CD4-positive, alpha-beta memory T cell (primary cell): ENCODE measurements at regions not wholly inside any gene's neighbourhood (a gene's known extent, or its start where the extent isn't known, plus 50 kb on each side); places are given as distances from the start of the nearest gene placed in this dataset.
A peak's percentile ranks its signal among the peaks of the same experiment; 100 is the strongest.

Source experiments
- CTCF ChIA-PET: fragments of 350-600 bp; sonication (Branson Sonifier 250); formaldehyde crosslinking; loops from one replicate; lab custom pipeline; 2021; ENCODE audit warnings: inconsistent platforms; ENCODE audit not compliant: partially characterized antibody; lab: Charles Lee
- POLR2A ChIA-PET: fragments of 350-600 bp; sonication (Branson Sonifier 250); formaldehyde crosslinking; loops from one replicate; lab custom pipeline; 2021; ENCODE audit not compliant: partially characterized antibody; lab: Charles Lee
- DNase-seq, 5 donors: peaks; one replicate each; pipeline versions ENCODE4 v3.0.0 to v3.0.0-alpha.2; 2020 to 2022; ENCODE audit warnings: mixed read lengths in 1 of 5
- H3K27ac ChIP-seq: one replicate; pipeline ENCODE4 v1.7.0; 2013; ENCODE audit warnings: low read depth, low read length
- H3K27me3 ChIP-seq: 2 replicates; pipeline ENCODE4 v1.7.0; 2013; ENCODE audit warnings: mild to moderate bottlenecking, low read length, moderate library complexity; ENCODE audit not compliant: insufficient read depth
- H3K36me3 ChIP-seq: 2 replicates; pipeline ENCODE4 v1.7.0; 2013; ENCODE audit warnings: mild to moderate bottlenecking, low read length, moderate library complexity; ENCODE audit not compliant: insufficient read depth
- H3K4me1 ChIP-seq: 2 replicates; pipeline ENCODE4 v1.7.0; 2013; ENCODE audit warnings: mild to moderate bottlenecking, low read length, moderate library complexity; ENCODE audit not compliant: insufficient read depth
- H3K4me3 ChIP-seq, 2 donors: one replicate each; pipeline ENCODE4 v1.7.0; 2013; ENCODE audit warnings: low read length in 2 of 2, mild to moderate bottlenecking in 1 of 2
- H3K9me3 ChIP-seq, 2 donors: one replicate each; pipeline ENCODE4 v1.7.0; 2013; ENCODE audit warnings: low read length in 2 of 2, control low read depth in 1 of 2; ENCODE audit not compliant: control insufficient read depth in 1 of 2
- H3K27ac Mint-ChIP-seq, 7 donors: one replicate each; pipeline ENCODE4 v1.8.0; 2020 to 2021; ENCODE audit warnings: mixed read lengths in 7 of 7, mild to moderate bottlenecking in 6 of 7, inconsistent platforms in 3 of 7, moderate library complexity in 3 of 7
- H3K27me3 Mint-ChIP-seq, 2 donors: one replicate each; pipeline ENCODE4 v1.8.0; 2020 to 2021; ENCODE audit warnings: mixed read lengths in 2 of 2
- H3K36me3 Mint-ChIP-seq, 2 donors: one replicate each; pipeline ENCODE4 v1.8.0; 2020 to 2021; ENCODE audit warnings: mixed read lengths in 2 of 2, inconsistent platforms in 1 of 2, mild to moderate bottlenecking in 1 of 2
- H3K4me1 Mint-ChIP-seq, 4 donors: one replicate each; pipeline ENCODE4 v1.8.0; 2020 to 2021; ENCODE audit warnings: mixed read lengths in 4 of 4, mild to moderate bottlenecking in 1 of 4
- H3K4me3 Mint-ChIP-seq, 8 donors: one replicate each; pipeline ENCODE4 v1.8.0; 2020 to 2021; ENCODE audit warnings: mixed read lengths in 8 of 8, mild to moderate bottlenecking in 7 of 8, moderate library complexity in 6 of 8, inconsistent platforms in 3 of 8
- H3K9me3 Mint-ChIP-seq, 8 donors: one replicate each; pipeline ENCODE4 v1.8.0; 2020 to 2021; ENCODE audit warnings: mixed read lengths in 8 of 8, mild to moderate bottlenecking in 5 of 8, inconsistent platforms in 3 of 8, moderate library complexity in 1 of 8
- intact Hi-C: fragments of 100-400 bp; cut with micrococcal nuclease; formaldehyde crosslinking; loops from one replicate; pipeline ENCODE4 v1.15.1; 2023

- intact Hi-C loops = no loop called here
- Mint-ChIP-seq H3K36me3 (no peaks in the 10 kb centered on the region), H3K9me3 (no peaks in the 10 kb centered on the region), H3K27ac (no peak overlapping the region), H3K4me1 (peaks cover 0 to 3% (median 1%) of the 10 kb centered on the region in 4 donors), H3K27me3 (peaks cover 0 to 19% of the 10 kb centered on the region in 2 donors), H3K4me3 (no peak overlapping the region)
- Histone ChIP-seq H3K4me1 (no peaks in the 10 kb centered on the region), H3K27ac (no peak overlapping the region), H3K9me3 (no peaks in the 10 kb centered on the region), H3K4me3 (no peak overlapping the region), H3K36me3 (no peaks in the 10 kb centered on the region), H3K27me3 (no peaks in the 10 kb centered on the region)
- ChIA-PET CTCF (interaction anchor here (0.9 to 1.5 kb wide), 3 partner anchors 9 to 23 kb away, joined by 3 read pairs; no protein-coding TSS in a partner anchor), POLR2A (no interaction called here)
- no peak for DNase-seq
These were observed 87.5 kb upstream of the RCN1 start for GRCh38 chr11:32003335-32003734.

DNA sequence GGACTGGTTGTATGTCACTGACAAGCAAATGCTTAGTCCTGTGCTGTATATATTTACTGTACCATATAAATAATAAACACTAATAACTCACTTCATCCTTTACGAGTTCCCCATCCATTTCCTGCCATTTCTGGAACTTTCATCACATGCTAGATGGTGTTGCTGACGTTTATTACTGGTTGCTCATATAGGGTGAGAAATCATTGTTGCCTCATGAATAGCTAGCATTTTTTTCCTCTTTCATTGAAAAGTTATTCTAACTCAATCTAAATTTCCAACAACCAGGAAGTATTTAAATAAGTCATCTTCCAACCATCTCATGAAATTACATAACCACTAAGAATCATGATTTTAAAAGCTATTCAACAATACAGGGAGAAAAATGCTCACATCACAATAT lies 88.6 kb upstream of the RCN1 start:
- Histone ChIP-seq H3K36me3 (no peaks in the 10 kb centered on the region), H3K4me3 (no peak overlapping the region), H3K9me3 (no peaks in the 10 kb centered on the region), H3K4me1 (no peaks in the 10 kb centered on the region), H3K27me3 (no peaks in the 10 kb centered on the region), H3K27ac (no peak overlapping the region)
- DNase-seq = no peak
- Mint-ChIP-seq H3K27ac (no peak overlapping the region), H3K36me3 (no peaks in the 10 kb centered on the region), H3K9me3 (no peaks in the 10 kb centered on the region), H3K4me1 (peaks cover 0 to 3% (median 1%) of the 10 kb centered on the region in 4 donors), H3K27me3 (peaks cover 0 to 16% of the 10 kb centered on the region in 2 donors), H3K4me3 (no peak overlapping the region)
- intact Hi-C loops = no loop called here
- ChIA-PET CTCF (interaction anchor here (1.5 kb wide), 1 partner anchor 173 kb away, joined by 3 read pairs; no protein-coding TSS in a partner anchor), POLR2A (no interaction called here)

- H3K36me3 Mint-ChIP-seq = no peaks in the 10 kb centered on the region
- DNase-seq = no peak
- ChIA-PET CTCF (no interaction called here), POLR2A (no interaction called here)
- H3K9me3 Mint-ChIP-seq = no peaks in the 10 kb centered on the region
- no peak overlapping the region for H3K27ac Mint-ChIP-seq
- H3K9me3 ChIP-seq = no peaks in the 10 kb centered on the region
- H3K27ac ChIP-seq = no peak overlapping the region
- H3K4me1 ChIP-seq = peaks cover 17% of the 10 kb centered on the region
- H3K4me3 Mint-ChIP-seq = no peak overlapping the region
- peaks cover 14 to 26% (median 18%) of the 10 kb centered on the region in 4 donors for H3K4me1 Mint-ChIP-seq
- H3K27me3 Mint-ChIP-seq = peaks cover 0 to 10% of the 10 kb centered on the region in 2 donors
- no peak overlapping the region for H3K4me3 ChIP-seq
- H3K36me3 ChIP-seq = no peaks in the 10 kb centered on the region
- intact Hi-C loops = no loop called here
- H3K27me3 ChIP-seq = no peaks in the 10 kb centered on the region
These were observed 92.9 kb upstream of the RCN1 start for GRCh38 chr11:31997955-31998354.

DNA sequence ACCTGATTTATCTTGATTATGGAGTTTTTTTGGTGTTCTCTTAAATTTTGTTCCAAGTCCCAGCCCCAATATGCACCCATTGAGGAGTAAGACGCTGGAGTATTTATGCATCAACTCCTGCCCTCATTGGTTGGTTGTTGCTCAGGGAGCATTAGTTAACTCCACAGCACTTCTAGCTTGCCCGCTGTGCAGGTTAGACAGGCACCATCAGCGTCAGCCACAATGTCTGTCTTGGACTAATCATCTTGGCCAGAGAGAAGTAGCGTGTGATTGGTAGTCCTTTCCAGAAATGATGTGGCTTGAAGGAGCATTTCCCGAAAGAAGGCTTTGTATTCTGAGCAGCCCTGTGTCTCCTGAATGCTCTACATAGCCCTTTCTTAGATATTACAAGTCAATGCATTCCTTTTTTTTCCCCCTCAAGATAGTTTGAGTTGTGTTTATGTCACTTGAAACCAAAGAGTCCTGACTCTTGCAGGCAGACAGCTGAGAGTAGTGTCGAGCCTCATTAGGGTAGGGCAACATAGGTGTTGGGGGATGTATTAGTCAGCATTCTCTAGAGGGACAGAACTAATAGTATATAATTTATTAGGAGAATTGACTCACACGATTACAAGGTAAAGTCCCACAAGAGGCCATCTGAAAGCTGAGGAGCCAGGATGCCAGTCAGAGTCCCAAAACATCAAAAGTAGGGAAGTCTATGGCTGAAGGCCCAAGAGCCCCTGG lies 94.6 kb upstream of the RCN1 start:
- no peaks in the 10 kb centered on the region for H3K36me3 Mint-ChIP-seq
- Histone ChIP-seq H3K4me1 (peaks cover 17% of the 10 kb centered on the region), H3K36me3 (no peaks in the 10 kb centered on the region), H3K27ac (no peak overlapping the region), H3K27me3 (no peaks in the 10 kb centered on the region), H3K4me3 (no peak overlapping the region), H3K9me3 (no peaks in the 10 kb centered on the region)
- POLR2A ChIA-PET = no interaction called here
- DNase-seq = no peak
- H3K27me3 Mint-ChIP-seq = peaks cover 0 to 10% of the 10 kb centered on the region in 2 donors
- H3K27ac Mint-ChIP-seq = peak overlapping the region in 2 of 7 donors; percentile 43 to 52
- H3K9me3 Mint-ChIP-seq = no peaks in the 10 kb centered on the region
- peaks cover 14 to 26% (median 17%) of the 10 kb centered on the region in 4 donors for H3K4me1 Mint-ChIP-seq
- peak overlapping the region in 5 of 8 donors; percentile 42 to 84 (median 50) for H3K4me3 Mint-ChIP-seq
- CTCF ChIA-PET = interaction anchor here (1.0 to 1.3 kb wide), 2 partner anchors 11 to 38 kb away, joined by 4 read pairs; no protein-coding TSS in a partner anchor
- intact Hi-C loops = no loop called here

DNA sequence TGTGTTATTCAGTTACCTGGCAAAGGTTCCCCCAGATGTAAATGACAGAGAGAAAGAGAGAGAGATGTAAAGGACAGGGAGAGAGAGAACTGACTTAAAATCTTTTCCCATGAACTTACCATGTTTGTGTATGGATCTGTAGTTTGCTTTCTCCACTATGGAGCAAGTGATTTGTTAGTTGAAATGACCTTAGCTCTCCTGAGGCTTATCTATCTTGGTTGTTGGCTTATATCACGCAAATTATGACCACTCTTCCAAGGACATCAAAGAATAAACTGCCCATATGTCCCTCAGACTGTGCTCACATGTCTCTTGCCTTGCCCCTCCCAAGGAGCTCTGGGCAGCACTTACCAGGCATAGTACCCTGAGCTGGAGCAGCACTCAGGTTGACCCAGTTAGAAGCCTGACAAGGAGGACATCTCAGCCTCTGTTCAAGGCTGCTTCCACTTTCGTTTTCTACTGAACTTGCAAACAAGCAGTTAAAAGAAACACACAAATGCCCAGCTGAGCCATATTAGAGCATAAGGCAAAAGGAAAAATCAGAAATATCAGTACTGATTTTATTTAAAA lies 95.3 kb upstream of the RCN1 start:
- CTCF ChIA-PET = interaction anchor here (1.0 to 1.3 kb wide), 2 partner anchors 12 to 37 kb away, joined by 4 read pairs; no protein-coding TSS in a partner anchor
- H3K4me3 Mint-ChIP-seq = peak overlapping the region; percentile 34 to 84 (median 79)
- intact Hi-C loops = no loop called here
- peaks cover 14 to 26% (median 17%) of the 10 kb centered on the region in 4 donors for H3K4me1 Mint-ChIP-seq
- Histone ChIP-seq H3K27me3 (no peaks in the 10 kb centered on the region), H3K27ac (peak overlapping the region; percentile 9), H3K4me3 (peak overlapping the region in 1 of 2 donors; percentile 22), H3K36me3 (no peaks in the 10 kb centered on the region), H3K9me3 (no peaks in the 10 kb centered on the region), H3K4me1 (peaks cover 17% of the 10 kb centered on the region)
- DNase-seq = peak in 3 of 5 donors; percentile 9 to 27 (median 17)
- POLR2A ChIA-PET = no interaction called here
- H3K27ac Mint-ChIP-seq = peak overlapping the region in 5 of 7 donors; percentile 24 to 87 (median 72)
- no peaks in the 10 kb centered on the region for H3K9me3 Mint-ChIP-seq
- H3K36me3 Mint-ChIP-seq = no peaks in the 10 kb centered on the region
- H3K27me3 Mint-ChIP-seq = peaks cover 0 to 9% of the 10 kb centered on the region in 2 donors

GRCh38 chr11:31995032-31995431 lies 95.8 kb upstream of the RCN1 start:
- H3K4me1 ChIP-seq = peaks cover 17% of the 10 kb centered on the region
- Mint-ChIP-seq H3K4me3 (peak overlapping the region in 3 of 8 donors; percentile 50 to 84 (median 82)), H3K36me3 (no peaks in the 10 kb centered on the region), H3K4me1 (peaks cover 14 to 26% (median 17%) of the 10 kb centered on the region in 4 donors), H3K9me3 (peaks cover 0 to 2% (median 0%) of the 10 kb centered on the region in 8 donors), H3K27ac (peak overlapping the region in 2 of 7 donors; percentile 43 to 87), H3K27me3 (peaks cover 0 to 8% of the 10 kb centered on the region in 2 donors)
- H3K36me3 ChIP-seq = no peaks in the 10 kb centered on the region
- POLR2A ChIA-PET = no interaction called here
- no peaks in the 10 kb centered on the region for H3K9me3 ChIP-seq
- DNase-seq = no peak
- no peak overlapping the region for H3K4me3 ChIP-seq
- intact Hi-C loops = no loop called here
- H3K27ac ChIP-seq = no peak overlapping the region
- CTCF ChIA-PET = interaction anchor here (1.3 kb wide), 1 partner anchor 12 kb away, joined by 4 read pairs; no protein-coding TSS in a partner anchor
- H3K27me3 ChIP-seq = no peaks in the 10 kb centered on the region
